RWPE1 (cell line): ENCODE measurements at regions not wholly inside any gene's neighbourhood (a gene's known extent, or its start where the extent isn't known, plus 50 kb on each side); places are given as distances from the start of the nearest gene placed in this dataset.

Source experiments
- CTCF ChIA-PET: fragments of 350-600 bp; sonication (Branson Sonifier 250); formaldehyde crosslinking; extraction: SDS; loops from one replicate; lab custom pipeline; 2021; lab: Yijun Ruan, JAX
- POLR2A ChIA-PET: fragments of 400-600 bp; formaldehyde crosslinking; extraction: SDS; loops from one replicate; lab custom pipeline; 2020; ENCODE audit warnings: antibody characterized with exemption; ENCODE audit not compliant: low non-redundant PET; lab: Yijun Ruan, JAX
- DNase-seq: peaks from one replicate; pipeline ENCODE4 v3.0.0; 2012; ENCODE audit warnings: low spot score
- H3K27ac ChIP-seq: fragments of 450-650 bp; 2 replicates; pipeline ENCODE4 v1.5.1; 2017
- CTCF ChIP-seq: fragments of 450-650 bp; conservative IDR thresholded peaks from 2 replicates; pipeline ENCODE4 v1.5.1; 2017; ENCODE audit warnings: low read depth, mild to moderate bottlenecking

DNA sequence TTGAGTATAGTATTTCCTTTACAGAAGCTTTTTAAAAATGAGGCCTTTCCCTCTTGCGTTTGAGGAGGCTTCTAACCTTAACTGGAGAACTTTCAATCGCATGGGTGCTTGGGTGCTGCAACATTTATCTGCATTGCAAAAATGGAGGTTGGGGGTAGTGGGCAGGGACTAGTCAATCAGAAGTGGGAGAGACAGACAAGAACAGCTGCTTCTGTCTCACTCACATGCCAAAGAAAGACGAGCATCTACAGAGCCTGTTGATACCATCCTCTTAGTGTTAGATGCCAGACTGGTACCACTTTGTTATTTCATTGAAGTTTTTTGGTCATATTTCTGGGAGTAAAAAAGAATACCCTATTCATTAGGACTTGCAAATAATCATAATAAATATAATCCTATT lies 1292.2 kb downstream of the UQCRFS1 start:
- CTCF ChIA-PET = no interaction called here
- no peak for DNase-seq
- H3K27ac ChIP-seq = no peak overlapping the region
- POLR2A ChIA-PET = no interaction called here
- no peak for TF ChIP-seq CTCF

DNA sequence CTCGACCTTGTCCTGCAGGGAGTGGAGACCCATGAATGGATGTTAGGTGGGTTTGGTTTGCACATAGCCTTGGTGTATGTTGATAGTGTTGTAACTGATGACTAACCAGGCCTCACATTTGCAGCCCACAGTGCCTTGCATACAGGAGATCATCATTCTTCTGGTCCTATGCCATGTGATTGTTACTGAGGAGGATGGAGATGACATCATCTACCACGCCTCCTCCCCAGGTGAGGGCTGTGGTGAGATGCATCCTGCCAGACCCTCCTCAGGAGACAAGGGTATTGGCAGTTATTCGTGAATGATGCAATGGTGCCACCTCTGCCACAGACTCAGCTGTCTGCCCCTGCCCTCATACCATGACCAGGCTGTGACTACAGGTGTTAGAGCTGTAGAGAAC lies 1294.1 kb downstream of the UQCRFS1 start:
- POLR2A ChIA-PET = no interaction called here
- TF ChIP-seq CTCF = no peak
- CTCF ChIA-PET = no interaction called here
- no peak overlapping the region for H3K27ac ChIP-seq
- no peak for DNase-seq

DNA sequence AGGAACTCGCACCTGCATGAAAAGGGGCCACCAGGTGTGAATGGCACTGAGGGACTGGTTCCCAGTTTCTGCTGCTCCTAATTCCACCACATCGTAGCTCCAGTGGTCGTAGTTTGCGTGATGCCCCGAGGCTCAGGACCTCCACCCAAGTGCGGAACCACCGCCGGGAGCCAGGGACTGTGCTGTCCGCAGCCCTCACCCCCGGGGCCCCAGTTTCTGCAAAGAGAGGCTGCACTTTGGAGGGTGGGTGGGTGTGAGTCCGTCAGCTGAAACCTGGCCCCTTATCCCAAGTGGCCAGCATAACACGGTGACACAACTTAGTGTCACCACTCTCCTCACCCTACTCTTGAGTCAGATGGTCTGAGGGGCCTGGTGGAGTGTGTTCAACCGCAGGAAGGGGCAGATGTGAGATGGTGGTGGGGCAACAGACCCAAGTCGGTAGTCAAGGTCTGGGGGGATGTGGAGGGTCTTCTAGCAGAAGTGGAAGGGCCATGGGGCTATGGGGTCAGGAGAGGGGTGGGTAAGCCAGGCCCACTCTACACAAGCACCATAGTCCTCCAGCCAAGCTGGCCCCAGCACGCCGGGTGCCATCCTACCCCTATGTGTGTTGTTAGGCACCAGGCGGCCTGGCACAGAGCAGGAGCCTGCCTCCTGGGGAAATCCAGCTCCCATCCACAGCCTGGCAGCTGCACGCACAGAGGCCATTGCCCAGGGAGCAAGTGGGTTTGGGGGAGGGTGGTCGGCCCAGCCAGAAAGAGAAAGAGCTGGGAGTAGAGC lies 1301.6 kb downstream of the UQCRFS1 start:
- H3K27ac ChIP-seq = no peak overlapping the region
- ChIA-PET CTCF (no interaction called here), POLR2A (no interaction called here)
- no peak for DNase-seq
- no peak for TF ChIP-seq CTCF

- no peak overlapping the region for H3K27ac ChIP-seq
- CTCF ChIA-PET = no interaction called here
- DNase-seq = no peak
- POLR2A ChIA-PET = no interaction called here
- TF ChIP-seq CTCF = no peak
Measured at GRCh38 chr19:27909861-27910260, 1303.1 kb downstream of the UQCRFS1 start.

DNA sequence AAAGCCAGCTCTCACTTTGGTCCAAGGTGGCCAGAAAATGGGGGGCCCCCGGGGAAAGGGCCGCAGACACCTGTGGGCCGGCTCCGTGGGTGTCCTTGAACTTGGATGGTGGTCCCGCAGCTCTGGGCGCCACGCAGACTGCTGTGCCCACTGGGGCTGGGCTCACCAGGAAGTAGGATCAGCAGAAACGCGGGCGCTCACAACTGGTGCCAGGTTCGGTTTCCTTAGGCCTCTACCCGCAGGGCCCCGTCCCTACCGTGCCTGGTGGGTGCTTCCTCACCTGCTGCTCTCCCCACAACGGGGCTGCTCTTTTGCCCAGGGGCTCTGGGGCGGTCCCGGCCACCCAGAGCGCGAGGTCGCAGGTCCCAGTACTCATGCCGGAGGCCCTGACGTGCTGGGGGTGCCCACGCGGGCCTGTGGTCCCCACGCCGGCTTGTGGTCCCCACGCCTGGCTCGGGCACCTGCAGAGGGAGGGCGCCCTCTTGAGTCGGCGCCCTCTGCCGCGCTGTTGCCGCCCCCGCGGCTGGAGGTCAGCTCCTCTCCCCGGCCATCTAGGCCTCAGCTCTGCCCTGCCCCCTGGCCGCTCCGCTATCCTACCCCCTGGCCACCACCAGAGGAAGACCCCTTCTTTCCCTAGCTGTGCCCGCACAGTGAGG lies 1303.6 kb downstream of the UQCRFS1 start:
- ChIA-PET CTCF (no interaction called here), POLR2A (no interaction called here)
- H3K27ac ChIP-seq = no peak overlapping the region
- no peak for DNase-seq
- TF ChIP-seq CTCF = no peak

- ChIA-PET CTCF (no interaction called here), POLR2A (no interaction called here)
- TF ChIP-seq CTCF = no peak
- DNase-seq = no peak
- no peak overlapping the region for H3K27ac ChIP-seq
Measured at GRCh38 chr19:27906081-27906480, 1306.9 kb downstream of the UQCRFS1 start.
